ENCODE measurements at regions not wholly inside any gene's neighbourhood (a gene's known extent, or its start where the extent isn't known, plus 50 kb on each side); places are given as distances from the start of the nearest gene placed in this dataset.
"Not testable (repeated sequence)": the region's sequence is repeated elsewhere in the genome, so short reads cannot be mapped to it uniquely, and the experiment has no call there.

DNA sequence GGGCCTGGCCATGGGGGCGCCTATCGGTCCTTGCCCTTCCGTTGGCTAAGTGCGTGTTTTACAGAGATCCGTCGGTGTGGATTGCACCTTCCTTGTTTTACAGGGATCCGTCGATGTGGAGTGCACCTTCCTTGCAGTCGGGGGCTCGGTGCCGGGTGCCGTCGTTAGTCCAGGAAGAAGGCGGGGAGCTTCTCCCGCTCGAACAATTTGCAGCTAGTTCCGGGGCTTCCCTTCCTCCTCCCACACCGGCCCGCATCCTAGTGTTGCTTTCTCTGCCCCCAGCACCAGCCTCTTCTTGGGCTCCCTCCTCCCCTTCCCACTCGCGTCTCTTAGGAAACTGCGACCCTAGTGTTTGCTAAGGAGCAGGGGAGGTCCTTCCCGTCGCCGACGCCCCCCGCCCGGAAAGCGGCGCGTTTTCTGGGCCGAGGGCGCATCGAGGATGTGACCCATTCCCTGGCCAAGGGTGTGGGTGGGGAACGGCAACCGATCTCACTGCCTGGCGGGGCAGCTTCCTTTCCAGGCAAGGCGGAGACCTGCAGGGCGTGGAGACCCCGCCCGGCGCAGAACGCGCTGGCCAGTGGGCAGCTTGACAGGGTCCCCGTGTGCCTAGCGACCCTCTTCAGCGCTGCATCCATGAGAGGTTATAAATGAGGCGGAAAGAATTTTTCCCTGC is 75.7 kb upstream of the ZNF91 start:
- DNase-seq: no peak

DNA sequence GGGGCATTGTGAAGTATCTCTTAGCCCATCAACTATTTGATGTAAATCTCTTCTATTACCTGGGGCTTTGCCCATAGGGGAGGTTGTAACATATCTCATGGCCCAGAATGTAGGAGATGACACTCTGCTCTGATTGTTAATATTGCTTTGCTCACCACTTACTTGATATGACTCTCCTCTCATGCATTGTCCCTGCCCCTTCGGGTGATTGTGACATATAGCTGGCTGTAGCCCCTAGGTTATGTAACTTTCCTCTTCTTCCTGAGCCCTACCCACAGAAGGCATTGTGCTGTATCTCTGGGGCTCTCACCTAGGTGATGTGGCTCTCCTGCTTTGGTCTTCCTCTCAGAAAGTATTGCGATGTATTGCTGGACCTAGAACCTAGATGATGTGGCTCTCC is 69.1 kb upstream of the ZNF91 start:
- not testable (repeated sequence) for DNase-seq

- DNase-seq: no peak
Observed at GRCh38 chr19:23461120-23461519, 65.8 kb upstream of the ZNF91 start.

DNA sequence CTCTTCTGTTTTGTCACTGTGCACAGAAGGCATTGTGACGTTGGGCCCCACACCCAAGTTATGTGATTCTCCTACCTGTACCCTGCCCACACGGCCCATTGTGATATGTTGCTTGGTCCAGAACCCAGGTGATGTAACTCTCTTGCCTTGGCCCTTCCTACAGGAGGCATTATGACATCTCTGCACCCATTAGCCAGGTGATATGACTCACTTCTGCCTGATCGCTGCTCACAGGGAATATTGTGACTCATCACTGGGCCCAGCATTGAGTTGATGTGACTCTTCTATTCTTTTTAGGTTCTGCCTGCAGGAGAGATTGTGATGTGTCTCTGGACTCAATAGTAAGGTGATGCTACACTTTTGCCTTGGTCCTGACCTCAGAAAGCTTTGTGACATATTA is 65.4 kb upstream of the ZNF91 start:
- DNase-seq: no peak

Data from NCI-H82 (cell line).